ENCODE measurements at regions not wholly inside any gene's neighbourhood (a gene's known extent, or its start where the extent isn't known, plus 50 kb on each side); places are given as distances from the start of the nearest gene placed in this dataset.

DNA sequence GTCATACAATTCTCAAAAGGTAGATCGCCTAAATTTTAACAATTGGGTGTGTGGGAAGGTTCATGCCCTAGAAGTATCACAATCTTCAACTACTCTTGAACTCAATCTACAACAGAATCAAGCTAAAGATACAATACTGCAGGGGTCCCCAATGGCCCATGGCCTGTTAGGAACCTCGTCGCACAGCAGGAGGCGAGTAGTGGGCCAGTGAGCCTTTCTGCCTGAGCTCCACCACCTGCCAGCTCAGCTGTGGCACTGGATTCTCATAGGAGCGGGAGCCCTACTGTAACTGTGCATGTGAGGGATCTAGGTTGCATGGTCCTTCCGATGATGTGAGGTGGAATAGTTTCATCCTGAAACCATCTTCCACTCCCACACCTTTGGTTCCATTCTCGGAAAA, 230.6 kb downstream of the KLF12 start:
- TF ChIP-seq ISL1 (CRISPR knock-in tag; IDR thresholded peaks at IDR 0.05) (no peak), OSR1 (CRISPR knock-in tag; IDR thresholded peaks at IDR 0.05) (no peak), ZNF8 (CRISPR knock-in tag; IDR thresholded peaks at IDR 0.05) (no peak), ZFP30 (CRISPR knock-in tag; IDR thresholded peaks at IDR 0.05) (no peak)
- TF ChIP-seq, protein P1, sequence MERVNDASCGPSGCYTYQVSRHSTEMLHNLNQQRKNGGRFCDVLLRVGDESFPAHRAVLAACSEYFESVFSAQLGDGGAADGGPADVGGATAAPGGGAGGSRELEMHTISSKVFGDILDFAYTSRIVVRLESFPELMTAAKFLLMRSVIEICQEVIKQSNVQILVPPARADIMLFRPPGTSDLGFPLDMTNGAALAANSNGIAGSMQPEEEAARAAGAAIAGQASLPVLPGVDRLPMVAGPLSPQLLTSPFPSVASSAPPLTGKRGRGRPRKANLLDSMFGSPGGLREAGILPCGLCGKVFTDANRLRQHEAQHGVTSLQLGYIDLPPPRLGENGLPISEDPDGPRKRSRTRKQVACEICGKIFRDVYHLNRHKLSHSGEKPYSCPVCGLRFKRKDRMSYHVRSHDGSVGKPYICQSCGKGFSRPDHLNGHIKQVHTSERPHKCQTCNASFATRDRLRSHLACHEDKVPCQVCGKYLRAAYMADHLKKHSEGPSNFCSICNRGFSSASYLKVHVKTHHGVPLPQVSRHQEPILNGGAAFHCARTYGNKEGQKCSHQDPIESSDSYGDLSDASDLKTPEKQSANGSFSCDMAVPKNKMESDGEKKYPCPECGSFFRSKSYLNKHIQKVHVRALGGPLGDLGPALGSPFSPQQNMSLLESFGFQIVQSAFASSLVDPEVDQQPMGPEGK (CRISPR knock-in tag; IDR thresholded peaks at IDR 0.05; ENCODE audit: borderline replicate concordance), result no peak
